SU-DHL-6 (cell line): ENCODE measurements at regions not wholly inside any gene's neighbourhood (a gene's known extent, or its start where the extent isn't known, plus 50 kb on each side); places are given as distances from the start of the nearest gene placed in this dataset.

Experiments
- H2AFZ ChIP-seq: fragments of 200-600 bp; sonication (generic); 2 replicates; pipeline ENCODE4 v1.6.1; 2014; ENCODE audit warnings: low read depth, mild to moderate bottlenecking, moderate library complexity, mixed read lengths, antibody characterized with exemption, low read length; ENCODE audit not compliant: severe bottlenecking
- H3F3A ChIP-seq: fragments of 200-600 bp; shearing (Covaris generic); 2 replicates; pipeline ENCODE4 v1.6.0; 2016; ENCODE audit warnings: antibody characterized with exemption, mild to moderate bottlenecking; ENCODE audit not compliant: insufficient read depth
- H3K27ac ChIP-seq: fragments of 200-600 bp; sonication (generic); 2 replicates; pipeline ENCODE4 v1.5.1; 2016; ENCODE audit warnings: low read depth, mild to moderate bottlenecking, low read length, moderate library complexity, mixed read lengths
- H3K27me3 ChIP-seq: fragments of 200-600 bp; sonication (generic), shearing (Covaris generic); 2 replicates; pipeline ENCODE4 v1.6.0; 2014; ENCODE audit warnings: mild to moderate bottlenecking, low read length
- H3K36me3 ChIP-seq: fragments of 200-600 bp; sonication (generic); 2 replicates; pipeline ENCODE4 v1.6.1; 2014; ENCODE audit warnings: mild to moderate bottlenecking, low read length, mixed read lengths
- H3K4me2 ChIP-seq: fragments of 300-600, 200-600 bp; shearing (Covaris generic), sonication (generic); 2 replicates; pipeline ENCODE4 v1.6.0; 2014; ENCODE audit warnings: low read length, low read depth, mild to moderate bottlenecking; ENCODE audit not compliant: poor library complexity, severe bottlenecking
- H3K4me3 ChIP-seq: fragments of 200-600 bp; sonication (generic); 2 replicates; pipeline ENCODE4 v1.5.1; 2014; ENCODE audit warnings: antibody characterized with exemption, low read length, mild to moderate bottlenecking, mixed read lengths; ENCODE audit not compliant: insufficient read depth, poor library complexity, severe bottlenecking
- H3K79me2 ChIP-seq: fragments of 200-600 bp; sonication (generic); 2 replicates; pipeline ENCODE4 v1.6.1; 2014; ENCODE audit warnings: mild to moderate bottlenecking, low read length, moderate library complexity; ENCODE audit not compliant: insufficient read depth
- H3K9ac ChIP-seq: fragments of 200-600 bp; sonication (generic); 2 replicates; pipeline ENCODE4 v1.7.0; 2014; ENCODE audit warnings: mild to moderate bottlenecking, low read length
- H3K9me2 ChIP-seq: fragments of 200-600 bp; sonication (generic); replicated peaks from 2 replicates; pipeline ENCODE4 v1.6.1; 2014; ENCODE audit warnings: low read length; ENCODE audit not compliant: insufficient read depth
- H3K9me3 ChIP-seq: fragments of 200-600 bp; sonication (generic); 2 replicates; pipeline ENCODE4 v1.6.1; 2014; ENCODE audit warnings: low read length, mixed read lengths; ENCODE audit not compliant: insufficient read depth
- H4K20me1 ChIP-seq: fragments of 200-600 bp; sonication (generic); 2 replicates; pipeline ENCODE4 v1.6.1; 2014; ENCODE audit warnings: low read depth, mild to moderate bottlenecking, antibody characterized with exemption, low read length, moderate library complexity, mixed read lengths
- CTCF ChIP-seq: fragments of 200-600 bp; sonication (generic); IDR thresholded peaks from one replicate; pipeline ENCODE4 v1.5.1; 2017; ENCODE audit warnings: antibody characterized with exemption, mild to moderate bottlenecking, low read length, moderate library complexity; ENCODE audit not compliant: insufficient read depth, poor library complexity, severe bottlenecking
- EZH2phosphoT487 ChIP-seq: fragments of 200-600 bp; sonication (generic), shearing (Covaris generic); conservative IDR thresholded peaks from 2 replicates; pipeline ENCODE4 v1.6.1; 2018; ENCODE audit warnings: mild to moderate bottlenecking, antibody characterized with exemption, low read length, moderate library complexity, mixed read lengths

- H3K4me2 ChIP-seq: no peak overlapping the region
- no peak overlapping the region for H3K27ac ChIP-seq
- no peaks in the 10 kb centered on the region for H3K36me3 ChIP-seq
- no peak overlapping the region for H2AFZ ChIP-seq
- no peak overlapping the region for H3K4me3 ChIP-seq
- no peaks in the 10 kb centered on the region for H3K79me2 ChIP-seq
- H3K9me2 ChIP-seq: no peaks in the 10 kb centered on the region
- no peaks in the 10 kb centered on the region for H3F3A ChIP-seq
- no peak overlapping the region for H3K9ac ChIP-seq
- no peak for TF ChIP-seq EZH2phosphoT487
- TF ChIP-seq CTCF: no peak
- no peaks in the 10 kb centered on the region for H4K20me1 ChIP-seq
- H3K9me3 ChIP-seq: no peaks in the 10 kb centered on the region
- H3K27me3 ChIP-seq: no peaks in the 10 kb centered on the region
Measured at GRCh38 chr4:128380306-128380705, 92.7 kb upstream of the PGRMC2 start.

- Histone ChIP-seq H3K27ac (no peak overlapping the region), H3K27me3 (no peaks in the 10 kb centered on the region), H2AFZ (no peak overlapping the region), H3K9me2 (no peaks in the 10 kb centered on the region), H3F3A (no peaks in the 10 kb centered on the region), H3K4me2 (no peak overlapping the region), H4K20me1 (no peaks in the 10 kb centered on the region), H3K9ac (no peak overlapping the region), H3K36me3 (no peaks in the 10 kb centered on the region), H3K9me3 (no peaks in the 10 kb centered on the region), H3K4me3 (no peak overlapping the region), H3K79me2 (no peaks in the 10 kb centered on the region)
- peak; percentile 15 for TF ChIP-seq CTCF
- TF ChIP-seq EZH2phosphoT487: no peak
Measured at GRCh38 chr4:128379860-128380259, 92.2 kb upstream of the PGRMC2 start.

GRCh38 chr4:128378668-128379067, 91.1 kb upstream of the PGRMC2 start:
- TF ChIP-seq CTCF (no peak), EZH2phosphoT487 (no peak)
- no peak overlapping the region for H3K4me3 ChIP-seq
- H3K4me2 ChIP-seq: no peak overlapping the region
- no peaks in the 10 kb centered on the region for H3K27me3 ChIP-seq
- no peak overlapping the region for H3K9ac ChIP-seq
- no peaks in the 10 kb centered on the region for H4K20me1 ChIP-seq
- no peaks in the 10 kb centered on the region for H3K9me3 ChIP-seq
- no peaks in the 10 kb centered on the region for H3K36me3 ChIP-seq
- H2AFZ ChIP-seq: no peak overlapping the region
- H3K79me2 ChIP-seq: no peaks in the 10 kb centered on the region
- H3K9me2 ChIP-seq: no peaks in the 10 kb centered on the region
- no peak overlapping the region for H3K27ac ChIP-seq
- H3F3A ChIP-seq: no peaks in the 10 kb centered on the region
